Fibroblast of peridontal ligament (primary cell): ENCODE measurements at regions not wholly inside any gene's neighbourhood (a gene's known extent, or its start where the extent isn't known, plus 50 kb on each side); places are given as distances from the start of the nearest gene placed in this dataset.

ENCODE experiments used
- DNase-seq: peaks from one replicate; pipeline ENCODE4 v3.0.0-alpha.2; 2010; ENCODE audit errors: extremely low read depth

DNA sequence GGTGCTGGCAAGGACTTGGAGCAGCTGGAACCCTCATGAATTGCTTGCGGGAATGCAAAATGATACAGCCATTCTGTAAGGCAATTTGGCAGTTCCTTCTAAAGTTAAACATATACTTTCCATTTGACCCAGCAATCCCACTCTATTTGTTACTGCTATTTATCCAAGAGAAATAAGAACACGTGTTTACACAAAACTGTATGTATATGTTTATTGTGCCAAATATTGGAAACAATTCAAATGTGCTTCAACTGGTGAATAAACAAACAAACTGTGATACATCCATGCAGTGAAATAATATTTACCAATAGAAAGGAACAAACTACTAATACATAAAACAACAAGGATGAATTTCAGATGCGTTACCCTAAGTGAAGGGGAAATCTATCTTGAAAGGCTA is 60.0 kb upstream of the NTRK3 start:
- no peak for DNase-seq

DNA sequence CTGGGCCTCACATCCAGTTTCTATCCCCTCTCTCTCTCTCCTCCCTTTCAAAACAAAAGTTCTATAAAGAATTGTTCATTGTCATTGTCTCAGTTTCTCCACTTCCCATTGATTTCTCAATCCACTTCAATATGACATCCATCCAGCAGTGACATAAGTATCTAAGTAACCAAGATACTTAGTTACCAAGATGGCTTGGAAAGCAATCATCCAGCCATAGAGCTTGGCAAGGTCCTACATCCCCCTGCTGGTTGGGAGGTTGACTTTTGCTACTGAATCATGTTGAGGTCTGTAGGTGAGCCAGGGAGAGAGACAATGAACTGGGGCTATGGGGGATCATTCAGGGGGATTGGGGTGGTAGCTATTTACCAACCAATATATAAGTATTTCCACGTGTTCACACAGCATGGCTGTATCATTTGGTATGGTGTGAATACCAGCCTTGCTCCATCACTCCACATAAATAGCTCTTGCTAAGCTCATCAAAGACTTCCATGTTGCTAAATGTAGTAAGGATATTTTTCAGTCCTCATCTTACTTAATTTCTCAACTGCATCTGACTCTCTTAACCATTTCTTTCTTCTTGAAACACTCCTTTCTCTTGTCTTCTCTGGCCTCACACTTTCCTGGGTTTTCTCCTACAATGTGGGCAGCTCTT is 58.8 kb upstream of the NTRK3 start:
- no peak for DNase-seq

DNA sequence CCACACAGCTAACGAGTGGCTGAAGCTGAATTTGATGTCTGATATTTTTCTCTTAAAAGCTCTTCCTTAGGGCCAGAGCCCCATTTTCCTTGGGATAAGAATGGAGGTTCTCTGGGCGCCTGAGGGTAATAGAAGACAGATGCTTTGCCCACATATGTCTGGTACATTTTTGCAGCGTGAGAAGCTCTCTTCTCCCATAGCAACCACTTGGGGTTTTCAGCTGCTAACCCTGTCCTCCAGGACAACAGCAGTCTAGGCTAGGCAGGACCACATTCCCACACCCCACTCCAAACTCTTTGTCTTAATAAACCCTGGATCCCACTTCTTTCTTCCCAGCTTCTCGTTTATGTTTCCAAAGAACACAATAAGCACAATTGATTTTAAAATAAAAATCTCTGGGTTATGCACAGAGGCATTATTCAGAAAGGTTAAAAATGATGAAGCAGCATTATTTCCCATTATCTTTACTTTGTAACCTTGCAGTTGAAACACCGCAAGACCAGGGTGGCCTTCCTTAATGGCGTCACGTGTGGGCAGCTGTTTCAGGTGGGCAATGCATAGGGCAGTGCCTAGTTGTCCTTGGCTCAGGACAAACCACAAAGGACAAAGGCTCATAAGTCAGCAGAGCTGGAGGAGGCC is 56.5 kb upstream of the NTRK3 start:
- peak; percentile 42 for DNase-seq

DNA sequence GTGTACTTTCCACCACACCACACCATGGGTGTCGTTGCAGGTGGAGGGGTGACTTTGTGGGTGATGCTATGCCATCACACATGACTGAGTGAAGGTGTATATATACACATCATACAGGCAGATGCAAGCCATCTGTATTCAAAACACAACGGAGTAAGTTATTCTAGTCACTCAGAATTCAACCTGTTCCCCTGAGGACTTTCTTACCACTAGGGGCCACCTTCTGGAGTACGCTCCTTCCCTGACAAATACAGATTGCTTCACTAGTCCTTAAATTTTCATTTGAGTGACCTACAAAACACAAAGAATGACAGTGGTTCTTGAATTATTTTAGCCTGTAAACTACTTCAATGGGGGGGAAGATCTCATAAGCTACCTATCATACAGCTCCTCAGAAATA is 52.8 kb upstream of the NTRK3 start:
- DNase-seq: no peak

DNA sequence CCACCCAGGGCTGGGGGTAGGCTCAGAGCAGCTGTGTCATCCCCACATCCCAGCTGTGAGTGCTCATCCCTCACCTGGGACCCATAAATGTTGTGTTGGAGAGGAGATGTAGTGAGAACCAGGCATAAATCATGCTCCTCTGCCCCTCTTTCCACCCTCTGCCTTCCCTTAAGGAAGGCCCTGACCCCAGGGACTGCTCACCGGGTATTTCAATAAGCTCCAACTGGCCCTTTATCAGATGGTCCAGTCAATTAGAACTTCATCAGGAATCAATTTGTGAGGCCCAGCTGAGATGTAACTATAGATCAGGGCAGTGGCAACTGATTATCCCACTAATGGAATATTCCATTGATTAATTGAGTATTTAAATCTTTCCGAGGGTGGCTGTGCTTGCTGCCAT is 50.8 kb upstream of the NTRK3 start:
- no peak for DNase-seq
